ENCODE measurements at regions not wholly inside any gene's neighbourhood (a gene's known extent, or its start where the extent isn't known, plus 50 kb on each side); places are given as distances from the start of the nearest gene placed in this dataset.

- TF ChIP-seq CTCF (IDR thresholded peaks at IDR 0.05), result no peak
- no peaks in the 10 kb centered on the region for H3K9me3 ChIP-seq
- ATAC-seq (ENCODE audit: insufficient number of reproducible peaks, low FRiP score, low read depth), result no peak
Observed at GRCh38 chr5:2466966-2467365, 284.5 kb downstream of the IRX2 start.

DNA sequence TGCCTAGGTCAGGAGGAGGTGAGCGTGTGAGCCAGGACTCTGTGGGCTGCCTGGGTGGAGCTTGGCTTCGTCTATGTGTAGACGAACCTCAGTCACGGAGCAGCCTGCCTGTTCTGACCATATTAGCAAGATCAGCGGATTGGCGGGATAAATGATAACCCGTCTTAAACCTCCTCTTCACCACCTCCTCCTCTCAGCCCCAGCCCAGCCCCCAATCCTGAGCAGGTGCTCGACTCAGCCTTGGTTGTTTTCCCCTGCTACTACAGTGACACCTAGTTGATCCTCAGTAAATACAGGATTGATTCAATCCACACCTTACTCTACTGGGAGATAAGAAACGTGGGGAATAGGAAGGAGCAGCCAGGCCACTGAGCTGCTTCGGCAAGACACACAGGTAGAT, 286.1 kb downstream of the IRX2 start:
- TF ChIP-seq CTCF (IDR thresholded peaks at IDR 0.05), result no peak
- ATAC-seq (ENCODE audit: insufficient number of reproducible peaks, low FRiP score, low read depth) (no peak), DNase-seq (ENCODE audit: low spot score) (no peak)
- no peak overlapping the region for H3K4me3 ChIP-seq
- no peaks in the 10 kb centered on the region for H3K27me3 ChIP-seq (replicated peaks; ENCODE audit: insufficient read depth)
- no peaks in the 10 kb centered on the region for H3K36me3 ChIP-seq
- H3K27ac ChIP-seq, result no peak overlapping the region
- H3K9me3 ChIP-seq, result no peaks in the 10 kb centered on the region
- no peaks in the 10 kb centered on the region for H3K4me1 ChIP-seq (ENCODE audit: control insufficient read depth in 1 of 2, low read depth in 2 of 2)

More at GRCh38 chr5:2466966-2467365, 284.5 kb downstream of the IRX2 start:
- Histone ChIP-seq H3K27me3 (replicated peaks; ENCODE audit: insufficient read depth) (no peaks in the 10 kb centered on the region), H3K36me3 (no peaks in the 10 kb centered on the region), H3K4me1 (ENCODE audit: control insufficient read depth in 1 of 2, low read depth in 2 of 2) (no peaks in the 10 kb centered on the region), H3K4me3 (no peak overlapping the region), H3K27ac (no peak overlapping the region)
- DNase-seq (ENCODE audit: low spot score), result no peak

DNA sequence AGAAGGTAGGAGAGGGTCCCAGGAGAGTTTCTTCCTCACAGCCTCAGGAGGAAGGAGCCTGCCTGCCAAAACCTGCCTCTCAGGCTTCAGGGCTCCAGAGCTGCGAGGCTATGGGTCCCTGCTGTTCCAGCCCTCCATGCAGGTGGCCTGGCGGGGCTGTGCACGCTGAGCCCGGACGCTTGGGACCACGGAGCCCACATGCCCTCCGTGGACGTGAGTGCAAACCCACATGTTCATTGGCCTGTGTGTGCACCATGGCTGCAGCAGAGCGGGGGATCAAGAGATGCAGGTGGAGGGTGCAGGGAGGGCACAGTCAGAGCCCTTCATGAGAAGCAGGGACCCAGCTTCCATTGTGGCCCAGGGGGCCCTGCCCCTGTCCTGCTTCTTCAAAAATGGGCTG, 287.3 kb downstream of the IRX2 start:
- Histone ChIP-seq H3K27me3 (replicated peaks; ENCODE audit: insufficient read depth) (no peaks in the 10 kb centered on the region), H3K36me3 (no peaks in the 10 kb centered on the region), H3K27ac (no peak overlapping the region), H3K4me3 (no peak overlapping the region), H3K9me3 (no peaks in the 10 kb centered on the region), H3K4me1 (ENCODE audit: control insufficient read depth in 1 of 2, low read depth in 2 of 2) (no peaks in the 10 kb centered on the region)
- ATAC-seq (ENCODE audit: insufficient number of reproducible peaks, low FRiP score, low read depth) (no peak), DNase-seq (ENCODE audit: low spot score) (no peak)
- TF ChIP-seq CTCF (IDR thresholded peaks at IDR 0.05), result no peak

- Histone ChIP-seq H3K36me3 (no peaks in the 10 kb centered on the region), H3K27ac (no peak overlapping the region)
Observed at GRCh38 chr5:2461701-2462691, 289.5 kb downstream of the IRX2 start.

More at GRCh38 chr5:2461701-2462691, 289.5 kb downstream of the IRX2 start:
- Histone ChIP-seq H3K9me3 (no peaks in the 10 kb centered on the region), H3K4me3 (no peak overlapping the region), H3K27me3 (replicated peaks; ENCODE audit: insufficient read depth) (no peaks in the 10 kb centered on the region), H3K4me1 (ENCODE audit: control insufficient read depth in 1 of 2, low read depth in 2 of 2) (no peaks in the 10 kb centered on the region)
- no peak for ATAC-seq (ENCODE audit: insufficient number of reproducible peaks, low FRiP score, low read depth)
- no peak for DNase-seq (ENCODE audit: low spot score)
- no peak for TF ChIP-seq CTCF (IDR thresholded peaks at IDR 0.05)
